ENCODE measurements at regions not wholly inside any gene's neighbourhood (a gene's known extent, or its start where the extent isn't known, plus 50 kb on each side); places are given as distances from the start of the nearest gene placed in this dataset.

GRCh38 chr5:117947836-117948235, 1040.5 kb downstream of the DTWD2 start:
- Mint-ChIP-seq H3K27me3 (ENCODE audit: low read depth) (no peaks in the 10 kb centered on the region; the same call in 1 of the 2 replicates), H3K4me3 (no peak overlapping the region), H3K4me1 (no peaks in the 10 kb centered on the region), H3K27ac (no peak overlapping the region), H3K36me3 (no peaks in the 10 kb centered on the region), H3K9me3 (no peaks in the 10 kb centered on the region)
- no peak for DNase-seq (ENCODE audit: low spot score)
- ChIA-PET CTCF (no interaction called here), POLR2A (no interaction called here)
- no peak for ATAC-seq
- TF ChIP-seq SP1 (CRISPR knock-in tag; conservative IDR thresholded peaks at IDR 0.05) (no peak), NR2C2 (CRISPR knock-in tag; IDR thresholded peaks at IDR 0.05) (no peak), ZNF512 (CRISPR knock-in tag; IDR thresholded peaks at IDR 0.05; ENCODE audit: borderline replicate concordance) (no peak), SMAD4 (CRISPR knock-in tag; IDR thresholded peaks at IDR 0.05) (no peak), FOXK1 (CRISPR knock-in tag; IDR thresholded peaks at IDR 0.05) (no peak), RORB (CRISPR knock-in tag; IDR thresholded peaks at IDR 0.05) (no peak), ZBTB21 (CRISPR knock-in tag; IDR thresholded peaks at IDR 0.05; ENCODE audit: borderline replicate concordance) (no peak), GTF2I (CRISPR knock-in tag; conservative IDR thresholded peaks at IDR 0.05) (no peak), ELF4 (CRISPR knock-in tag; IDR thresholded peaks at IDR 0.05; ENCODE audit: low read depth) (no peak), PRRX2 (CRISPR knock-in tag; IDR thresholded peaks at IDR 0.05) (no peak), PRDM15 (CRISPR knock-in tag; IDR thresholded peaks at IDR 0.05) (no peak)
- TF ChIP-seq, protein P1, sequence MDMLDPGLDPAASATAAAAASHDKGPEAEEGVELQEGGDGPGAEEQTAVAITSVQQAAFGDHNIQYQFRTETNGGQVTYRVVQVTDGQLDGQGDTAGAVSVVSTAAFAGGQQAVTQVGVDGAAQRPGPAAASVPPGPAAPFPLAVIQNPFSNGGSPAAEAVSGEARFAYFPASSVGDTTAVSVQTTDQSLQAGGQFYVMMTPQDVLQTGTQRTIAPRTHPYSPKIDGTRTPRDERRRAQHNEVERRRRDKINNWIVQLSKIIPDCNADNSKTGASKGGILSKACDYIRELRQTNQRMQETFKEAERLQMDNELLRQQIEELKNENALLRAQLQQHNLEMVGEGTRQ (CRISPR knock-in tag; IDR thresholded peaks at IDR 0.05) = no peak
- TF ChIP-seq, protein P2, sequence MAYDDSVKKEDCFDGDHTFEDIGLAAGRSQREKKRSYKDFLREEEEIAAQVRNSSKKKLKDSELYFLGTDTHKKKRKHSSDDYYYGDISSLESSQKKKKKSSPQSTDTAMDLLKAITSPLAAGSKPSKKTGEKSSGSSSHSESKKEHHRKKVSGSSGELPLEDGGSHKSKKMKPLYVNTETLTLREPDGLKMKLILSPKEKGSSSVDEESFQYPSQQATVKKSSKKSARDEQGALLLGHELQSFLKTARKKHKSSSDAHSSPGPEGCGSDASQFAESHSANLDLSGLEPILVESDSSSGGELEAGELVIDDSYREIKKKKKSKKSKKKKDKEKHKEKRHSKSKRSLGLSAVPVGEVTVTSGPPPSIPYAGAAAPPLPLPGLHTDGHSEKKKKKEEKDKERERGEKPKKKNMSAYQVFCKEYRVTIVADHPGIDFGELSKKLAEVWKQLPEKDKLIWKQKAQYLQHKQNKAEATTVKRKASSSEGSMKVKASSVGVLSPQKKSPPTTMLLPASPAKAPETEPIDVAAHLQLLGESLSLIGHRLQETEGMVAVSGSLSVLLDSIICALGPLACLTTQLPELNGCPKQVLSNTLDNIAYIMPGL (CRISPR knock-in tag; IDR thresholded peaks at IDR 0.05) = no peak
- TF ChIP-seq, protein P3, sequence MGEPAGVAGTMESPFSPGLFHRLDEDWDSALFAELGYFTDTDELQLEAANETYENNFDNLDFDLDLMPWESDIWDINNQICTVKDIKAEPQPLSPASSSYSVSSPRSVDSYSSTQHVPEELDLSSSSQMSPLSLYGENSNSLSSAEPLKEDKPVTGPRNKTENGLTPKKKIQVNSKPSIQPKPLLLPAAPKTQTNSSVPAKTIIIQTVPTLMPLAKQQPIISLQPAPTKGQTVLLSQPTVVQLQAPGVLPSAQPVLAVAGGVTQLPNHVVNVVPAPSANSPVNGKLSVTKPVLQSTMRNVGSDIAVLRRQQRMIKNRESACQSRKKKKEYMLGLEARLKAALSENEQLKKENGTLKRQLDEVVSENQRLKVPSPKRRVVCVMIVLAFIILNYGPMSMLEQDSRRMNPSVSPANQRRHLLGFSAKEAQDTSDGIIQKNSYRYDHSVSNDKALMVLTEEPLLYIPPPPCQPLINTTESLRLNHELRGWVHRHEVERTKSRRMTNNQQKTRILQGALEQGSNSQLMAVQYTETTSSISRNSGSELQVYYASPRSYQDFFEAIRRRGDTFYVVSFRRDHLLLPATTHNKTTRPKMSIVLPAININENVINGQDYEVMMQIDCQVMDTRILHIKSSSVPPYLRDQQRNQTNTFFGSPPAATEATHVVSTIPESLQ (CRISPR knock-in tag; IDR thresholded peaks at IDR 0.05) = no peak
- TF ChIP-seq, protein P4, sequence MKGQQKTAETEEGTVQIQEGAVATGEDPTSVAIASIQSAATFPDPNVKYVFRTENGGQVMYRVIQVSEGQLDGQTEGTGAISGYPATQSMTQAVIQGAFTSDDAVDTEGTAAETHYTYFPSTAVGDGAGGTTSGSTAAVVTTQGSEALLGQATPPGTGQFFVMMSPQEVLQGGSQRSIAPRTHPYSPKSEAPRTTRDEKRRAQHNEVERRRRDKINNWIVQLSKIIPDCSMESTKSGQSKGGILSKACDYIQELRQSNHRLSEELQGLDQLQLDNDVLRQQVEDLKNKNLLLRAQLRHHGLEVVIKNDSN (CRISPR knock-in tag; IDR thresholded peaks at IDR 0.05) = no peak
- TF ChIP-seq, protein P5, sequence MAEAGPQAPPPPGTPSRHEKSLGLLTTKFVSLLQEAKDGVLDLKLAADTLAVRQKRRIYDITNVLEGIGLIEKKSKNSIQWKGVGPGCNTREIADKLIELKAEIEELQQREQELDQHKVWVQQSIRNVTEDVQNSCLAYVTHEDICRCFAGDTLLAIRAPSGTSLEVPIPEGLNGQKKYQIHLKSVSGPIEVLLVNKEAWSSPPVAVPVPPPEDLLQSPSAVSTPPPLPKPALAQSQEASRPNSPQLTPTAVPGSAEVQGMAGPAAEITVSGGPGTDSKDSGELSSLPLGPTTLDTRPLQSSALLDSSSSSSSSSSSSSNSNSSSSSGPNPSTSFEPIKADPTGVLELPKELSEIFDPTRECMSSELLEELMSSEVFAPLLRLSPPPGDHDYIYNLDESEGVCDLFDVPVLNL (CRISPR knock-in tag; IDR thresholded peaks at IDR 0.05; ENCODE audit: borderline replicate concordance, low read depth) = no peak
